HEK293 (cell line): ENCODE measurements at regions not wholly inside any gene's neighbourhood (a gene's known extent, or its start where the extent isn't known, plus 50 kb on each side); places are given as distances from the start of the nearest gene placed in this dataset.

ENCODE experiments used
- CTCF ChIA-PET: fragments of 350-600 bp; formaldehyde crosslinking; extraction: SDS; loops from one replicate; lab custom pipeline; 2021; ENCODE audit warnings: antibody characterized with exemption; lab: Yijun Ruan, JAX
- POLR2A ChIA-PET: fragments of 300-600 bp; formaldehyde crosslinking; extraction: SDS; loops from one replicate; lab custom pipeline; 2020; ENCODE audit warnings: antibody characterized with exemption, inconsistent platforms; lab: Yijun Ruan, JAX
- H3K27ac ChIP-seq: fragments of 200-500 bp; sonication (Bioruptor generic); 2 replicates; pipeline ENCODE4 v1.5.1; 2014; ENCODE audit warnings: low read depth, low read length, control low read depth, inconsistent platforms; ENCODE audit errors: extremely low read depth
- H3K36me3 ChIP-seq, 2 experiments: fragments of 200-500 bp in 1 of 2; sonication (Bioruptor generic) in 1 of 2; 1 replicate in 1 of 2; 2 replicates in 1 of 2; pipeline ENCODE4 v1.5.1; 2014 to 2017; ENCODE audit warnings: inconsistent platforms in 2 of 2, low read length in 2 of 2; ENCODE audit not compliant: control insufficient read depth in 2 of 2, insufficient read depth in 1 of 2
- H3K4me1 ChIP-seq: fragments of 200-500 bp; sonication (Bioruptor generic); 2 replicates; pipeline ENCODE4 v1.5.1; 2014; ENCODE audit warnings: mild to moderate bottlenecking, low read length, inconsistent platforms; ENCODE audit not compliant: control insufficient read depth, insufficient read depth
- H3K4me3 ChIP-seq: 2 replicates; pipeline ENCODE4 v1.5.1; 2011; ENCODE audit warnings: low read depth, mild to moderate bottlenecking, control low read depth, low read length, moderate library complexity
- H3K9me3 ChIP-seq: fragments of 200-500 bp; sonication (Bioruptor generic); 2 replicates; pipeline ENCODE4 v1.5.1; 2014; ENCODE audit warnings: low read depth, low read length, inconsistent platforms; ENCODE audit not compliant: control insufficient read depth, insufficient read depth
- BCL6B ChIP-seq: fragments of 450-650 bp; formaldehyde crosslinking; IDR thresholded peaks from 2 replicates; pipeline ENCODE4 v1.5.1; 2017; ENCODE audit warnings: missing biosample characterization, missing genetic modification characterization
- GLIS1 ChIP-seq: fragments of 450-650 bp; formaldehyde crosslinking; IDR thresholded peaks from 2 replicates; pipeline ENCODE4 v1.5.1; 2016; ENCODE audit warnings: missing biosample characterization, missing genetic modification characterization
- KLF10 ChIP-seq: fragments of 450-650 bp; IDR thresholded peaks from 2 replicates; pipeline ENCODE4 v1.5.1; 2018; ENCODE audit warnings: missing biosample characterization, mild to moderate bottlenecking, missing genetic modification characterization
- MZF1 ChIP-seq: fragments of 450-650 bp; formaldehyde crosslinking; IDR thresholded peaks from 2 replicates; pipeline ENCODE4 v1.5.1; 2017; ENCODE audit warnings: missing biosample characterization, missing genetic modification characterization, borderline replicate concordance
- PRDM1 ChIP-seq: fragments of 450-650 bp; formaldehyde crosslinking; IDR thresholded peaks from 2 replicates; pipeline ENCODE4; 2016; ENCODE audit warnings: missing biosample characterization, missing genetic modification characterization
- SETDB1 ChIP-seq: IDR thresholded peaks from one replicate; pipeline ENCODE4 v1.6.1; 2017; ENCODE audit warnings: mild to moderate bottlenecking, low read length, moderate library complexity, mixed read lengths; ENCODE audit not compliant: insufficient read length
- TSHZ1 ChIP-seq: fragments of 450-650 bp; formaldehyde crosslinking; IDR thresholded peaks from 2 replicates; pipeline ENCODE4 v1.5.1; 2016; ENCODE audit warnings: missing biosample characterization, missing genetic modification characterization, borderline replicate concordance
- YY1 ChIP-seq: fragments of 450-650 bp; formaldehyde crosslinking; IDR thresholded peaks from 2 replicates; pipeline ENCODE4 v1.5.1; 2018; ENCODE audit warnings: missing biosample characterization, missing genetic modification characterization
- YY2 ChIP-seq: fragments of 450-650 bp; formaldehyde crosslinking; IDR thresholded peaks from 2 replicates; pipeline ENCODE4 v1.5.1; 2016; ENCODE audit warnings: missing biosample characterization, missing genetic modification characterization
- ZBTB21 ChIP-seq: fragments of 450-650 bp; formaldehyde crosslinking; IDR thresholded peaks from 2 replicates; pipeline ENCODE4 v1.5.1; 2017; ENCODE audit warnings: missing biosample characterization, missing genetic modification characterization
- ZBTB49 ChIP-seq: fragments of 450-650 bp; formaldehyde crosslinking; IDR thresholded peaks from 2 replicates; pipeline ENCODE4 v1.5.1; 2016; ENCODE audit warnings: missing biosample characterization, missing genetic modification characterization, low read depth
- ZIC2 ChIP-seq: fragments of 450-650 bp; formaldehyde crosslinking; IDR thresholded peaks from 2 replicates; pipeline ENCODE4 v1.5.1; 2016; ENCODE audit warnings: missing biosample characterization, missing genetic modification characterization
- ZNF211 ChIP-seq: fragments of 450-650 bp; formaldehyde crosslinking; IDR thresholded peaks from 2 replicates; pipeline ENCODE4 v1.5.1; 2016; ENCODE audit warnings: low read depth, missing biosample characterization, missing genetic modification characterization
- ZNF341 ChIP-seq: fragments of 450-650 bp; formaldehyde crosslinking; IDR thresholded peaks from 2 replicates; pipeline ENCODE4; 2016; ENCODE audit warnings: low read depth, missing biosample characterization, missing genetic modification characterization
- ZNF362 ChIP-seq: fragments of 450-650 bp; formaldehyde crosslinking; IDR thresholded peaks from 2 replicates; pipeline ENCODE4 v1.5.1; 2016; ENCODE audit warnings: missing biosample characterization, missing genetic modification characterization
- ZNF660 ChIP-seq: fragments of 450-650 bp; IDR thresholded peaks from 2 replicates; pipeline ENCODE4 v1.5.1; 2018; ENCODE audit warnings: missing biosample characterization, mild to moderate bottlenecking, missing genetic modification characterization
- ZNF692 ChIP-seq: fragments of 450-650 bp; formaldehyde crosslinking; IDR thresholded peaks from 2 replicates; pipeline ENCODE4 v1.5.1; 2016; ENCODE audit warnings: missing biosample characterization, missing genetic modification characterization
- ZNF830 ChIP-seq: fragments of 450-650 bp; IDR thresholded peaks from 2 replicates; pipeline ENCODE4 v1.5.0; 2018; ENCODE audit warnings: missing biosample characterization, missing genetic modification characterization, low read depth, mild to moderate bottlenecking, moderate library complexity
- ZSCAN30 ChIP-seq: fragments of 450-650 bp; IDR thresholded peaks from 2 replicates; pipeline ENCODE4 v1.5.1; 2018; ENCODE audit warnings: missing biosample characterization, mild to moderate bottlenecking, missing genetic modification characterization, moderate library complexity

GRCh38 chr1:29531596-29531995 is 295.3 kb downstream of the PTPRU start:
- Histone ChIP-seq H3K4me3 (no peak overlapping the region), H3K27ac (no peak overlapping the region), H3K9me3 (no peaks in the 10 kb centered on the region), H3K36me3 (no peaks in the 10 kb centered on the region), H3K4me1 (no peaks in the 10 kb centered on the region)
- CTCF ChIA-PET, result no interaction called here
- POLR2A ChIA-PET, result no interaction called here
- TF ChIP-seq YY1 (tag by site-specific recombination), result no peak
- no peak for TF ChIP-seq ZNF830 (tag by site-specific recombination)

GRCh38 chr1:29529677-29530278 is 293.5 kb downstream of the PTPRU start:
- TF ChIP-seq SETDB1 (peak; percentile 94), ZNF660 (no peak), MZF1 (no peak)
- TF ChIP-seq, all 188 proteins: peak for 1
- ChIA-PET POLR2A (no interaction called here), CTCF (interaction anchor here (0.5 kb wide), 1 partner anchor 100 kb away, joined by 4 read pairs; no protein-coding TSS in a partner anchor)
- Histone ChIP-seq H3K4me1 (no peaks in the 10 kb centered on the region), H3K27ac (no peak overlapping the region), H3K36me3 (no peaks in the 10 kb centered on the region), H3K4me3 (no peak overlapping the region), H3K9me3 (no peaks in the 10 kb centered on the region)

GRCh38 chr1:29527314-29528004 is 291.1 kb downstream of the PTPRU start:
- H3K9me3 ChIP-seq, result no peaks in the 10 kb centered on the region
- no peaks in the 10 kb centered on the region for H3K36me3 ChIP-seq
- POLR2A ChIA-PET, result no interaction called here
- no peak overlapping the region for H3K27ac ChIP-seq
- CTCF ChIA-PET, result interaction anchor here (0.7 kb wide), 1 partner anchor 1132 kb away, joined by 4 read pairs; no protein-coding TSS in a partner anchor
- H3K4me1 ChIP-seq, result no peaks in the 10 kb centered on the region
- H3K4me3 ChIP-seq, result no peak overlapping the region
- TF ChIP-seq GLIS1 (tag by site-specific recombination), result peak; percentile 37
- no peak for TF ChIP-seq ZNF211 (tag by site-specific recombination)
- no peak for TF ChIP-seq ZBTB21 (tag by site-specific recombination)
- no peak for TF ChIP-seq PRDM1 (tag by site-specific recombination)
- TF ChIP-seq ZNF692 (tag by site-specific recombination), result no peak
- TF ChIP-seq ZSCAN30 (tag by site-specific recombination), result no peak
- no peak for TF ChIP-seq ZBTB49 (tag by site-specific recombination)
- no peak for TF ChIP-seq YY2 (tag by site-specific recombination)
- no peak for TF ChIP-seq ZNF362 (tag by site-specific recombination)
- TF ChIP-seq KLF10 (tag by site-specific recombination), result no peak
- TF ChIP-seq BCL6B (tag by site-specific recombination), result no peak
- TF ChIP-seq TSHZ1 (tag by site-specific recombination), result no peak
- TF ChIP-seq ZIC2 (tag by site-specific recombination), result peak; percentile 57
- TF ChIP-seq ZNF341 (tag by site-specific recombination), result 0 out of 2 replicates have a peak, but pooled peaks have one; percentile 17
